CD4-positive, alpha-beta T cell (primary cell): ENCODE measurements at regions not wholly inside any gene's neighbourhood (a gene's known extent, or its start where the extent isn't known, plus 50 kb on each side); places are given as distances from the start of the nearest gene placed in this dataset.

ENCODE experiments used
- ATAC-seq: fragments of 200-7000 bp; cut with Tn5 transposase; one replicate; pipeline ENCODE4 v1.10.0; 2022; ENCODE audit warnings: mild to moderate bottlenecking; ENCODE audit not compliant: poor library complexity
- CTCF ChIA-PET: fragments of 350-600 bp; sonication (Branson Sonifier 250); formaldehyde crosslinking; loops from one replicate; lab custom pipeline; 2021; ENCODE audit warnings: antibody characterized with exemption, inconsistent platforms; lab: Charles Lee
- POLR2A ChIA-PET: fragments of 350-600 bp; sonication (Branson Sonifier 250); formaldehyde crosslinking; loops from one replicate; lab custom pipeline; 2021; ENCODE audit warnings: antibody characterized with exemption, inconsistent platforms; lab: Charles Lee
- DNase-seq, 14 experiments: peaks; one replicate each; pipeline ENCODE4 v3.0.0-alpha.2; 2013 to 2020; ENCODE audit warnings: mixed read lengths in 2 of 14
- H3K27ac ChIP-seq, 2 donors: one replicate each; pipeline versions ENCODE4 v1.5.1 to v1.7.0; 2013; ENCODE audit warnings: low read length in 2 of 2, low read depth in 1 of 2, mild to moderate bottlenecking in 1 of 2
- H3K27me3 ChIP-seq, 2 experiments: 1 replicate in 1 of 2; 2 replicates in 1 of 2; pipeline versions ENCODE4 v1.6.1 to v1.7.0; 2013; ENCODE audit warnings: low read length in 2 of 2, control low read depth in 1 of 2, mild to moderate bottlenecking in 1 of 2, moderate library complexity in 1 of 2; ENCODE audit not compliant: insufficient read depth in 2 of 2, control insufficient read depth in 1 of 2
- H3K36me3 ChIP-seq: one replicate; pipeline ENCODE4 v1.6.1; 2013; ENCODE audit warnings: low read length, control low read depth; ENCODE audit not compliant: insufficient read depth
- H3K4me1 ChIP-seq: one replicate; pipeline ENCODE4 v1.6.1; 2013; ENCODE audit warnings: low read length, control low read depth; ENCODE audit not compliant: insufficient read depth
- H3K4me3 ChIP-seq: one replicate; pipeline ENCODE4 v1.5.1; 2013; ENCODE audit warnings: mild to moderate bottlenecking, low read length, moderate library complexity
- H3K9me3 ChIP-seq, 2 experiments: 1 replicate in 1 of 2; 2 replicates in 1 of 2; pipeline versions ENCODE4 v1.6.1 to v1.7.0; 2013; ENCODE audit warnings: low read length in 2 of 2, mild to moderate bottlenecking in 2 of 2, control low read depth in 1 of 2, moderate library complexity in 1 of 2; ENCODE audit not compliant: control insufficient read depth in 1 of 2, insufficient read depth in 1 of 2
- H3K27ac Mint-ChIP-seq: one replicate; pipeline ENCODE4 v1.8.0; 2020; ENCODE audit warnings: mixed read lengths
- H3K27me3 Mint-ChIP-seq: one replicate; pipeline ENCODE4 v1.8.0; 2021; ENCODE audit warnings: mixed read lengths
- H3K36me3 Mint-ChIP-seq: one replicate; pipeline ENCODE4 v1.8.0; 2021; ENCODE audit warnings: low read depth, mixed read lengths
- H3K4me1 Mint-ChIP-seq: one replicate; pipeline ENCODE4 v1.8.0; 2021; ENCODE audit warnings: low read depth, mixed read lengths
- H3K4me3 Mint-ChIP-seq: one replicate; pipeline ENCODE4 v1.8.0; 2020; ENCODE audit warnings: mild to moderate bottlenecking, mixed read lengths
- H3K9me3 Mint-ChIP-seq: one replicate; pipeline ENCODE4 v1.8.0; 2020; ENCODE audit warnings: mixed read lengths
- CTCF ChIP-seq: fragments of 200-600 bp; IDR thresholded peaks from one replicate; pipeline ENCODE4 v1.8.0; 2022; ENCODE audit warnings: antibody characterized with exemption, mild to moderate bottlenecking
- intact Hi-C, 2 experiments: fragments of 100-400 bp; cut with DNase I in 1 of 2; cut with micrococcal nuclease in 1 of 2; formaldehyde crosslinking; loops; one replicate each; pipeline versions ENCODE4 v1.15.1 to v1.9.0; 2023 to 2025; cut with DNase I, micrococcal nuclease

DNA sequence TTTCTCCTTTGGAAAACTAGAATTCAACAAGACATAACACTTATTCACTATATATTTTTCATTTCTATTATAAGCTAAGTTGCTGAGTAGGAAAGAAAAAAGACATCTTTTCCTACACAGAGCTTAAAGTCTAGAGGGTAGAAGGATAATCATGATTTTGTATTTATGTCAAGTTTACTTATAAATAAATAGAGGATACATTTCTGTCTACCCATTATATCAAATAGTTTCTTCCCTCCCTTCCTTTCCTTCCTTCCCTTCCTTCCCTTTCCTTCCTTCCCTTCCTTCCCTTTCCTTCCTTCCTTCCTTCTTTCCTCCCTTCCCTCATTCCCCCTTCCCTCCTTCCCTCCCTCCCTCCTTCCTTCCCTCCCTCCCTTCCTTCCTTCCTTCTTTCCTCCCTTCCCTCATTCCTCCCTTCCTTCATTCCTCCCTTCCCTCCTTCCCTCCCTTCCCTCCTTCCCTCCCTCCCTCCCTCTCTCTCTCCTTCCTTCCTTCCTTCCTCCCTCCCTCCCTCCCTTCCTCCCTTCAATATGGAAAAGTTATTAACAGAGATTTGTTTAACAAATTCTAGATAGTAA, 308.4 kb upstream of the COL3A1 start:
- H3K36me3 Mint-ChIP-seq: no peaks in the 10 kb centered on the region
- CTCF ChIA-PET: no interaction called here
- Histone ChIP-seq H3K36me3 (no peaks in the 10 kb centered on the region), H3K4me3 (no peak overlapping the region), H3K27ac (no peak overlapping the region), H3K27me3 (no peaks in the 10 kb centered on the region), H3K4me1 (no peaks in the 10 kb centered on the region), H3K9me3 (peaks cover 0 to 3% of the 10 kb centered on the region in 2 experiments)
- no peak overlapping the region for H3K27ac Mint-ChIP-seq
- no peaks in the 10 kb centered on the region for H3K27me3 Mint-ChIP-seq
- no peaks in the 10 kb centered on the region for H3K4me1 Mint-ChIP-seq
- POLR2A ChIA-PET: no interaction called here
- ATAC-seq (no peak), DNase-seq (no peak)
- TF ChIP-seq CTCF: no peak
- no peaks in the 10 kb centered on the region for H3K9me3 Mint-ChIP-seq
- H3K4me3 Mint-ChIP-seq: no peak overlapping the region
- intact Hi-C loops: no loop called here

DNA sequence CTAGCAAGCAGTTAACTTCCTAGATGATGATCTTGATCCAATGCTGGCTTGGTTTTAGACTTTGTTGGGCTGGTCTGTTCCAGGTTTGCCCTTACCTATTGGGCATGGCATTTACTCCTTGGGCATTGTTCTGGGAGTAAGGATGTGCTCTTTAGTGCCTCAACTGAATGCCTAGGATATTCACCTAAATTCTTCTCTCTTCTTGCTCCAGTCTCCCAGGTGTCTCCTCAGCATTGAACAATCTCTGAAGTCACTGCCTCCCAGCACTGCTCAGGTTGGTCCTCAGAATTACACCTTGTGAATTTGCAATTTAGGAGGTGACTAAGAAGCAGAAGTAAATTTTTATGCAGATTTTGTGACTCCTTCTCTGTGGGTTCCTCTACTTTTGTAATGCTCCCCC, 307.7 kb upstream of the COL3A1 start:
- Histone ChIP-seq H3K9me3 (peaks cover 0 to 3% of the 10 kb centered on the region in 2 experiments), H3K36me3 (no peaks in the 10 kb centered on the region), H3K4me3 (no peak overlapping the region), H3K27ac (no peak overlapping the region), H3K27me3 (no peaks in the 10 kb centered on the region), H3K4me1 (no peaks in the 10 kb centered on the region)
- Mint-ChIP-seq H3K9me3 (no peaks in the 10 kb centered on the region), H3K4me1 (no peaks in the 10 kb centered on the region), H3K27me3 (no peaks in the 10 kb centered on the region), H3K36me3 (no peaks in the 10 kb centered on the region), H3K27ac (no peak overlapping the region), H3K4me3 (no peak overlapping the region)
- ChIA-PET CTCF (no interaction called here), POLR2A (no interaction called here)
- ATAC-seq (no peak), DNase-seq (no peak)
- TF ChIP-seq CTCF: no peak
- intact Hi-C loops: no loop called here

DNA sequence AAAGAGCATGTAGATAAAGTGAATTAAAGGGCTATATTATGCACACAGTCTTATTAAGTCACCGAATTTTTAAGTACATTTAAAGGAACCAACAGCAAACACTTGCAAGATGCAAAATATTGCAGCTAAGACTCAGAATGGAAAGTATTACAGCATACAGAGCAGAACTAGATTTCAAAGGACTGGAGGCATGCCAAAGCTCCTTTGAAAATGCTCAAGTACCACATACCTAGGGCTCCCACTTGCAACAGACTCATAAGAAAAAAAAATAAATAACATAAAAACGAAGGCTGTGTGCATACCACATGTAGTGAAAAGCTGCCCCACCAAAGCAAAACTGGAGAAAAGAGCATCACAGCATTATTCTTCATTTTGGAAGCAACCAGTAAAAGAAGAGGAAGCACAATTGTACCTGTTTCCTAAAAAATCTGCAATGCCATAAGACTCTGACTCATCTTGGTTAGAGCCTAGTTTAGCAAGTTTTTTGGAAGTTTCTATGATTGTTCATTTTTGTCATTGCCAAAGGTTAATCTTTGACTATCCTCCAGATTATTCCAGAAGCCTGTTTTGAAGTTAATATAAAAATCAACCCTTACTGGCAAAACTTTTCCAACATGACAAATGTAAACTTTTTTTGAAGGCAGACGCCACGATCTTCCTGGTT, 306.0 kb upstream of the COL3A1 start:
- no peak overlapping the region for H3K4me3 ChIP-seq
- Mint-ChIP-seq H3K27ac (no peak overlapping the region), H3K9me3 (peaks cover 2% of the 10 kb centered on the region), H3K4me3 (no peak overlapping the region), H3K36me3 (no peaks in the 10 kb centered on the region), H3K4me1 (no peaks in the 10 kb centered on the region), H3K27me3 (no peaks in the 10 kb centered on the region)
- POLR2A ChIA-PET: no interaction called here
- H3K27ac ChIP-seq: no peak overlapping the region
- intact Hi-C loops: no loop called here
- H3K27me3 ChIP-seq: no peaks in the 10 kb centered on the region
- no peaks in the 10 kb centered on the region for H3K36me3 ChIP-seq
- no peaks in the 10 kb centered on the region for H3K4me1 ChIP-seq
- peaks cover 0 to 3% of the 10 kb centered on the region in 2 experiments for H3K9me3 ChIP-seq
- TF ChIP-seq CTCF: no peak
- no peak for ATAC-seq
- no peak for DNase-seq
- CTCF ChIA-PET: no interaction called here
